Astrocyte (in vitro differentiated cells and primary cell): ENCODE measurements at regions not wholly inside any gene's neighbourhood (a gene's known extent, or its start where the extent isn't known, plus 50 kb on each side); places are given as distances from the start of the nearest gene placed in this dataset.

Source experiments
- DNase-seq: peaks from one replicate; pipeline ENCODE4 v3.0.0-alpha.2; 2010; ENCODE audit warnings: low read depth
- FAIRE-seq: peaks from 2 replicates; lab custom pipeline; 2011; peaks lifted over from hg19 to GRCh38; lab: Jason Lieb, UNC
- H2AFZ ChIP-seq: 2 replicates; pipeline ENCODE4 v1.6.0; 2012; ENCODE audit warnings: low read depth, low read length, inconsistent platforms
- H3K27ac ChIP-seq: 2 replicates; pipeline ENCODE4 v1.5.1; 2011; ENCODE audit warnings: low read depth, low read length, inconsistent platforms
- H3K27me3 ChIP-seq: 2 replicates; pipeline ENCODE4 v1.6.0; 2011; ENCODE audit warnings: low read length, inconsistent platforms; ENCODE audit not compliant: insufficient read depth
- H3K36me3 ChIP-seq: 2 replicates; pipeline ENCODE4 v1.5.1; 2011; ENCODE audit warnings: low read length, inconsistent platforms; ENCODE audit not compliant: insufficient read depth
- H3K4me1 ChIP-seq: 2 replicates; pipeline ENCODE4 v1.5.1; 2011; ENCODE audit warnings: low read length, inconsistent platforms; ENCODE audit not compliant: insufficient read depth
- H3K4me2 ChIP-seq: 2 replicates; pipeline ENCODE4 v1.6.0; 2012; ENCODE audit warnings: low read length, inconsistent platforms
- H3K4me3 ChIP-seq: 2 replicates; pipeline ENCODE4 v1.5.1; 2011; ENCODE audit warnings: low read depth, mild to moderate bottlenecking, low read length, inconsistent platforms; ENCODE audit not compliant: insufficient read depth
- H3K79me2 ChIP-seq: 2 replicates; pipeline ENCODE4 v1.6.0; 2012; ENCODE audit warnings: mild to moderate bottlenecking, low read length, inconsistent platforms; ENCODE audit not compliant: insufficient read depth
- H3K9ac ChIP-seq: 2 replicates; pipeline ENCODE4 v1.6.0; 2012; ENCODE audit warnings: mild to moderate bottlenecking, low read length, inconsistent platforms
- H3K9me3 ChIP-seq: 2 replicates; pipeline ENCODE4 v1.5.1; 2012; ENCODE audit warnings: low read depth, mild to moderate bottlenecking, low read length, inconsistent platforms; ENCODE audit not compliant: insufficient read depth
- H4K20me1 ChIP-seq: 2 replicates; pipeline ENCODE4 v1.6.0; 2012; ENCODE audit warnings: low read length, inconsistent platforms; ENCODE audit not compliant: insufficient read depth
- H3K27ac Mint-ChIP-seq: one replicate; pipeline ENCODE4 v1.8.0; 2021; ENCODE audit warnings: mild to moderate bottlenecking, mixed read lengths; ENCODE audit not compliant: unreplicated experiment
- H3K27me3 Mint-ChIP-seq: one replicate; pipeline ENCODE4 v1.8.0; 2021; ENCODE audit warnings: low read depth, mixed read lengths; ENCODE audit not compliant: unreplicated experiment
- H3K36me3 Mint-ChIP-seq: one replicate; pipeline ENCODE4 v1.8.0; 2021; ENCODE audit warnings: low read depth, mixed read lengths; ENCODE audit not compliant: unreplicated experiment
- H3K4me1 Mint-ChIP-seq: one replicate; pipeline ENCODE4 v1.8.0; 2021; ENCODE audit warnings: low read depth, mixed read lengths; ENCODE audit not compliant: unreplicated experiment
- H3K4me3 Mint-ChIP-seq: one replicate; pipeline ENCODE4 v1.8.0; 2021; ENCODE audit warnings: mild to moderate bottlenecking, moderate library complexity, mixed read lengths; ENCODE audit not compliant: unreplicated experiment
- H3K9me3 Mint-ChIP-seq: one replicate; pipeline ENCODE4 v1.8.0; 2021; ENCODE audit warnings: mild to moderate bottlenecking, mixed read lengths; ENCODE audit not compliant: unreplicated experiment
- EZH2 ChIP-seq: IDR thresholded peaks from 2 replicates; pipeline ENCODE4 v1.6.1; 2012; ENCODE audit warnings: mild to moderate bottlenecking, low read length, inconsistent platforms; ENCODE audit not compliant: insufficient read depth
- TF ChIP-seq, protein P1 (sequence below): IDR thresholded peaks from 2 replicates; pipeline ENCODE4 v1.5.1; 2011; ENCODE audit warnings: low read depth, mild to moderate bottlenecking, inconsistent platforms, low read length, moderate library complexity; ENCODE audit not compliant: insufficient read depth

- Histone ChIP-seq H3K36me3 (no peaks in the 10 kb centered on the region), H3K27me3 (no peaks in the 10 kb centered on the region), H3K79me2 (no peaks in the 10 kb centered on the region), H3K4me2 (no peak overlapping the region), H3K9ac (no peak overlapping the region), H3K27ac (no peak overlapping the region), H3K9me3 (no peaks in the 10 kb centered on the region), H2AFZ (no peak overlapping the region), H3K4me1 (no peaks in the 10 kb centered on the region), H3K4me3 (no peak overlapping the region), H4K20me1 (no peaks in the 10 kb centered on the region)
- FAIRE-seq (no peak), DNase-seq (no peak)
- Mint-ChIP-seq H3K4me3 (no peak overlapping the region), H3K4me1 (no peaks in the 10 kb centered on the region), H3K9me3 (no peaks in the 10 kb centered on the region), H3K36me3 (no peaks in the 10 kb centered on the region), H3K27ac (no peak overlapping the region), H3K27me3 (peaks cover 36% of the 10 kb centered on the region)
- TF ChIP-seq EZH2: no peak
- TF ChIP-seq, protein P1, sequence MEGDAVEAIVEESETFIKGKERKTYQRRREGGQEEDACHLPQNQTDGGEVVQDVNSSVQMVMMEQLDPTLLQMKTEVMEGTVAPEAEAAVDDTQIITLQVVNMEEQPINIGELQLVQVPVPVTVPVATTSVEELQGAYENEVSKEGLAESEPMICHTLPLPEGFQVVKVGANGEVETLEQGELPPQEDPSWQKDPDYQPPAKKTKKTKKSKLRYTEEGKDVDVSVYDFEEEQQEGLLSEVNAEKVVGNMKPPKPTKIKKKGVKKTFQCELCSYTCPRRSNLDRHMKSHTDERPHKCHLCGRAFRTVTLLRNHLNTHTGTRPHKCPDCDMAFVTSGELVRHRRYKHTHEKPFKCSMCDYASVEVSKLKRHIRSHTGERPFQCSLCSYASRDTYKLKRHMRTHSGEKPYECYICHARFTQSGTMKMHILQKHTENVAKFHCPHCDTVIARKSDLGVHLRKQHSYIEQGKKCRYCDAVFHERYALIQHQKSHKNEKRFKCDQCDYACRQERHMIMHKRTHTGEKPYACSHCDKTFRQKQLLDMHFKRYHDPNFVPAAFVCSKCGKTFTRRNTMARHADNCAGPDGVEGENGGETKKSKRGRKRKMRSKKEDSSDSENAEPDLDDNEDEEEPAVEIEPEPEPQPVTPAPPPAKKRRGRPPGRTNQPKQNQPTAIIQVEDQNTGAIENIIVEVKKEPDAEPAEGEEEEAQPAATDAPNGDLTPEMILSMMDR: no peak
Measured at GRCh38 chr1:55943012-55943411, 636.4 kb downstream of the PLPP3 start.

DNA sequence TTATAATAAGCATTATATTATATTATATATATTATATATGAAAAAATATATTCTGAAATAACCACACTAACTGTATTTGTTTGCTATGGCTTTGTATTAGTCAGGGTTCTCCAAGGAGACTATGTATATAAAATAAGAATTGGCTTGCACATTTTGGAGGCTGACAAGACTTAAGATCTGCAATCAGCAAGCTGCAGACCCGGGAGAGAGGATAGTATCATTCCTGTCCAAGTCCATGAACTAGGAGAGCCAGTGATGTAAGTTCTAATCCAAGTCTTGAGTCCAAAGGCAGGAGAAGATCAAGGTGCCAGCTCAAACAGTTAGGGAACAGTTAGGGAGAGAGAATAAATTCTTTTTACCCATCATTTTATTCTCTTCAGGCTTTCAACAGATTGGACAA lies 639.5 kb downstream of the PLPP3 start:
- Histone ChIP-seq H3K27me3 (no peaks in the 10 kb centered on the region), H3K9me3 (no peaks in the 10 kb centered on the region), H3K4me2 (no peak overlapping the region), H2AFZ (no peak overlapping the region), H4K20me1 (no peaks in the 10 kb centered on the region), H3K4me1 (no peaks in the 10 kb centered on the region), H3K36me3 (no peaks in the 10 kb centered on the region), H3K79me2 (no peaks in the 10 kb centered on the region), H3K9ac (no peak overlapping the region), H3K27ac (no peak overlapping the region), H3K4me3 (no peak overlapping the region)
- Mint-ChIP-seq H3K9me3 (peaks cover 9% of the 10 kb centered on the region), H3K27ac (no peak overlapping the region), H3K27me3 (peaks cover 35% of the 10 kb centered on the region), H3K4me1 (no peaks in the 10 kb centered on the region), H3K4me3 (no peak overlapping the region), H3K36me3 (no peaks in the 10 kb centered on the region)
- no peak for TF ChIP-seq EZH2
- TF ChIP-seq, protein P1: no peak
- DNase-seq (no peak), FAIRE-seq (no peak)

GRCh38 chr1:55938861-55939260 lies 640.5 kb downstream of the PLPP3 start:
- Histone ChIP-seq H3K9ac (no peak overlapping the region), H2AFZ (no peak overlapping the region), H3K36me3 (no peaks in the 10 kb centered on the region), H3K27me3 (no peaks in the 10 kb centered on the region), H3K4me1 (no peaks in the 10 kb centered on the region), H3K4me2 (no peak overlapping the region), H3K27ac (no peak overlapping the region), H3K9me3 (no peaks in the 10 kb centered on the region), H4K20me1 (no peaks in the 10 kb centered on the region), H3K79me2 (no peaks in the 10 kb centered on the region), H3K4me3 (no peak overlapping the region)
- H3K36me3 Mint-ChIP-seq: no peaks in the 10 kb centered on the region
- H3K4me3 Mint-ChIP-seq: no peak overlapping the region
- FAIRE-seq: no peak
- peaks cover 14% of the 10 kb centered on the region for H3K9me3 Mint-ChIP-seq
- DNase-seq: no peak
- no peak overlapping the region for H3K27ac Mint-ChIP-seq
- TF ChIP-seq, protein P1: no peak
- TF ChIP-seq EZH2: no peak
- H3K27me3 Mint-ChIP-seq: peaks cover 30% of the 10 kb centered on the region
- no peaks in the 10 kb centered on the region for H3K4me1 Mint-ChIP-seq
